MM.1S (cell line): ENCODE measurements at regions not wholly inside any gene's neighbourhood (a gene's known extent, or its start where the extent isn't known, plus 50 kb on each side); places are given as distances from the start of the nearest gene placed in this dataset.

Source experiments
- DNase-seq: peaks from one replicate; pipeline ENCODE4 v3.0.0-alpha.2; 2015
- H2AFZ ChIP-seq: fragments of 300-600 bp; sonication (generic); 2 replicates; pipeline ENCODE4 v1.6.0; 2016; ENCODE audit warnings: antibody characterized with exemption, low read length
- H3F3A ChIP-seq: fragments of 300-600 bp; sonication (generic); 2 replicates; pipeline ENCODE4 v1.6.1; 2016; ENCODE audit warnings: mild to moderate bottlenecking, antibody characterized with exemption, low read length, moderate library complexity, mixed read lengths; ENCODE audit not compliant: insufficient read depth
- H3K27ac ChIP-seq: fragments of 300-600 bp; sonication (generic); 2 replicates; pipeline ENCODE4 v1.5.1; 2016; ENCODE audit warnings: mild to moderate bottlenecking, low read length
- H3K27me3 ChIP-seq: fragments of 300-600 bp; sonication (generic); replicated peaks from 2 replicates; pipeline ENCODE4 v1.6.0; 2016; ENCODE audit warnings: low read length; ENCODE audit not compliant: insufficient read depth
- H3K36me3 ChIP-seq: fragments of 300-600 bp; sonication (generic); replicated peaks from 2 replicates; pipeline ENCODE4 v1.6.1; 2016; ENCODE audit warnings: mild to moderate bottlenecking, low read length, mixed read lengths; ENCODE audit not compliant: insufficient read depth
- H3K4me1 ChIP-seq: fragments of 300-600 bp; sonication (generic); 2 replicates; pipeline ENCODE4 v1.6.1; 2016; ENCODE audit warnings: low read length, mixed read lengths
- H3K4me2 ChIP-seq: fragments of 300-600 bp; sonication (generic); 2 replicates; pipeline ENCODE4 v1.6.0; 2016; ENCODE audit warnings: low read depth, low read length
- H3K4me3 ChIP-seq: fragments of 300-600 bp; sonication (generic); 2 replicates; pipeline ENCODE4 v1.5.1; 2016; ENCODE audit warnings: low read length, mixed read lengths
- H3K79me2 ChIP-seq: fragments of 300-600 bp; sonication (generic); 2 replicates; pipeline ENCODE4 v1.6.1; 2016; ENCODE audit warnings: mixed run types, low read length, mixed read lengths
- H3K9ac ChIP-seq: fragments of 300-600 bp; sonication (generic); 2 replicates; pipeline ENCODE4 v1.6.1; 2016; ENCODE audit warnings: low read length, mixed read lengths
- H3K9me2 ChIP-seq: fragments of 300-600 bp; sonication (generic); replicated peaks from 2 replicates; pipeline ENCODE4 v1.6.1; 2016; ENCODE audit warnings: mild to moderate bottlenecking, low read length, mixed read lengths; ENCODE audit not compliant: insufficient read depth
- H3K9me3 ChIP-seq: fragments of 300-600 bp; sonication (generic); replicated peaks from 2 replicates; pipeline ENCODE4 v1.6.1; 2016; ENCODE audit warnings: mild to moderate bottlenecking, low read length, mixed read lengths; ENCODE audit not compliant: insufficient read depth
- H4K20me1 ChIP-seq: fragments of 300-600 bp; sonication (generic); 2 replicates; pipeline ENCODE4 v1.6.1; 2016; ENCODE audit warnings: mild to moderate bottlenecking, low read length, moderate library complexity, mixed read lengths; ENCODE audit not compliant: insufficient read depth
- CTCF ChIP-seq: fragments of 300-600 bp; sonication (generic); IDR thresholded peaks from 2 replicates; pipeline ENCODE4 v1.5.1; 2016; ENCODE audit warnings: antibody characterized with exemption, low read length, mixed read lengths
- EZH2 ChIP-seq: fragments of 300-600 bp; sonication (generic); optimal IDR thresholded peaks from 2 replicates; pipeline ENCODE3; 2017; ENCODE audit warnings: low read depth, mild to moderate bottlenecking, antibody characterized with exemption, low read length, mixed read lengths
- EZH2phosphoT487 ChIP-seq: fragments of 300-600 bp; sonication (generic); IDR thresholded peaks from 2 replicates; pipeline ENCODE4 v1.6.1; 2018; ENCODE audit warnings: antibody characterized with exemption, low read length

GRCh38 chr3:80187981-80188380, 420.2 kb upstream of the ROBO1 start:
- Histone ChIP-seq H3K27ac (no peak overlapping the region), H3K4me2 (no peak overlapping the region), H3K36me3 (no peaks in the 10 kb centered on the region), H3K9me3 (no peaks in the 10 kb centered on the region), H3K9ac (no peak overlapping the region), H3K27me3 (no peaks in the 10 kb centered on the region), H3K4me1 (no peaks in the 10 kb centered on the region), H3F3A (no peaks in the 10 kb centered on the region), H2AFZ (no peak overlapping the region), H4K20me1 (no peaks in the 10 kb centered on the region), H3K79me2 (no peaks in the 10 kb centered on the region), H3K9me2 (no peaks in the 10 kb centered on the region; the same call in 1 of the 2 replicates), H3K4me3 (no peak overlapping the region)
- no peak for DNase-seq
- TF ChIP-seq EZH2 = no peak

- H3K9me3 ChIP-seq = no peaks in the 10 kb centered on the region
- no peak for DNase-seq
- H3K79me2 ChIP-seq = no peaks in the 10 kb centered on the region
- no peaks in the 10 kb centered on the region for H3K9me2 ChIP-seq
- H3K4me2 ChIP-seq = no peak overlapping the region
- TF ChIP-seq EZH2 = no peak
- TF ChIP-seq EZH2phosphoT487 = no peak
- TF ChIP-seq CTCF = no peak
- H4K20me1 ChIP-seq = no peaks in the 10 kb centered on the region
- no peaks in the 10 kb centered on the region for H3K27me3 ChIP-seq
- no peaks in the 10 kb centered on the region for H3F3A ChIP-seq
- H3K27ac ChIP-seq = no peak overlapping the region
- H3K36me3 ChIP-seq = no peaks in the 10 kb centered on the region
- no peak overlapping the region for H2AFZ ChIP-seq
- H3K4me3 ChIP-seq = no peak overlapping the region
- H3K9ac ChIP-seq = no peak overlapping the region
- no peaks in the 10 kb centered on the region for H3K4me1 ChIP-seq
These were observed 392.2 kb upstream of the ROBO1 start for GRCh38 chr3:80159990-80160506.

GRCh38 chr3:80158332-80158731, 390.5 kb upstream of the ROBO1 start:
- no peak overlapping the region for H2AFZ ChIP-seq
- no peak overlapping the region for H3K27ac ChIP-seq
- no peaks in the 10 kb centered on the region for H3K9me3 ChIP-seq
- H3K9ac ChIP-seq = no peak overlapping the region
- DNase-seq = no peak
- no peak for TF ChIP-seq CTCF
- no peak for TF ChIP-seq EZH2phosphoT487
- no peak for TF ChIP-seq EZH2
- H3F3A ChIP-seq = no peaks in the 10 kb centered on the region
- no peaks in the 10 kb centered on the region for H3K79me2 ChIP-seq
- no peaks in the 10 kb centered on the region for H4K20me1 ChIP-seq
- no peaks in the 10 kb centered on the region for H3K36me3 ChIP-seq
- H3K4me2 ChIP-seq = no peak overlapping the region
- no peaks in the 10 kb centered on the region for H3K27me3 ChIP-seq
- no peak overlapping the region for H3K4me3 ChIP-seq
- H3K9me2 ChIP-seq = no peaks in the 10 kb centered on the region
- H3K4me1 ChIP-seq = no peaks in the 10 kb centered on the region

GRCh38 chr3:80157546-80157945, 389.7 kb upstream of the ROBO1 start:
- TF ChIP-seq EZH2phosphoT487 (no peak), CTCF (no peak), EZH2 (no peak)
- H3K79me2 ChIP-seq = no peaks in the 10 kb centered on the region
- H3K4me3 ChIP-seq = no peak overlapping the region
- no peaks in the 10 kb centered on the region for H3K9me2 ChIP-seq
- no peaks in the 10 kb centered on the region for H3K27me3 ChIP-seq
- H3F3A ChIP-seq = no peaks in the 10 kb centered on the region
- H3K4me2 ChIP-seq = no peak overlapping the region
- H3K4me1 ChIP-seq = no peaks in the 10 kb centered on the region
- no peak for DNase-seq
- no peaks in the 10 kb centered on the region for H3K9me3 ChIP-seq
- no peaks in the 10 kb centered on the region for H3K36me3 ChIP-seq
- H4K20me1 ChIP-seq = no peaks in the 10 kb centered on the region
- H3K27ac ChIP-seq = no peak overlapping the region
- H3K9ac ChIP-seq = no peak overlapping the region
- no peak overlapping the region for H2AFZ ChIP-seq
